PC-3 (cell line): ENCODE measurements at regions not wholly inside any gene's neighbourhood (a gene's known extent, or its start where the extent isn't known, plus 50 kb on each side); places are given as distances from the start of the nearest gene placed in this dataset.

Experiments
- ATAC-seq: fragments of 200-7000 bp; cut with Tn5 transposase; 2 replicates; pipeline ENCODE4 v1.9.1; 2020; ENCODE audit warnings: mild to moderate bottlenecking, moderate library complexity
- BruUV-seq: library from RNA; stranded (reverse); fragments of 400-500 nt; replicated peaks from 2 replicates; lab custom pipeline; 2021; lab: Mats Ljungman, UMichigan
- CTCF ChIA-PET: fragments of 300-600 bp; sonication (Branson Sonifier 250); formaldehyde crosslinking; loops from one replicate; lab custom pipeline; 2022; ENCODE audit warnings: antibody characterized with exemption; lab: Charles Lee
- POLR2A ChIA-PET: fragments of 300-600 bp; sonication (Branson Sonifier 250); formaldehyde crosslinking; loops from one replicate; lab custom pipeline; 2022; ENCODE audit warnings: antibody characterized with exemption; ENCODE audit not compliant: unreplicated experiment; lab: Charles Lee
- DNase-seq: peaks from one replicate; pipeline ENCODE4 v3.0.0-alpha.2; 2015
- H2AFZ ChIP-seq: fragments of 300-600 bp; sonication (generic); 2 replicates; pipeline ENCODE4 v1.6.0; 2016; ENCODE audit warnings: antibody characterized with exemption, low read length
- H3F3A ChIP-seq: fragments of 300-600 bp; sonication (generic); one replicate; pipeline ENCODE4 v1.6.0; 2017; ENCODE audit warnings: antibody characterized with exemption, low read length, control low read depth, mild to moderate bottlenecking; ENCODE audit not compliant: unreplicated experiment
- H3K27ac ChIP-seq: fragments of 300-600 bp; sonication (generic); 2 replicates; pipeline ENCODE4 v1.5.1; 2016; ENCODE audit warnings: mild to moderate bottlenecking, low read length
- H3K27me3 ChIP-seq: fragments of 300-600 bp; sonication (generic); 2 replicates; pipeline ENCODE4 v1.6.1; 2016; ENCODE audit warnings: low read length, mixed read lengths
- H3K36me3 ChIP-seq: fragments of 300-600 bp; sonication (generic); 2 replicates; pipeline ENCODE4 v1.6.1; 2016; ENCODE audit warnings: low read depth, mixed run types, low read length, mixed read lengths
- H3K4me1 ChIP-seq: fragments of 300-600 bp; sonication (generic); 2 replicates; pipeline ENCODE4 v1.5.1; 2016; ENCODE audit warnings: low read length; ENCODE audit not compliant: insufficient read depth
- H3K4me2 ChIP-seq: fragments of 300-600 bp; sonication (generic); 2 replicates; pipeline ENCODE4 v1.6.0; 2016; ENCODE audit warnings: low read length
- H3K4me3 ChIP-seq: fragments of 300-600 bp; sonication (generic); 2 replicates; pipeline ENCODE4 v1.5.1; 2016; ENCODE audit warnings: mild to moderate bottlenecking, low read length, mixed read lengths
- H3K79me2 ChIP-seq: fragments of 300-600 bp; sonication (generic); 2 replicates; pipeline ENCODE4 v1.6.1; 2017; ENCODE audit warnings: low read length, mixed read lengths
- H3K9ac ChIP-seq: fragments of 300-600 bp; sonication (generic); 2 replicates; pipeline ENCODE4 v1.6.0; 2016; ENCODE audit warnings: mild to moderate bottlenecking, low read length
- H3K9me2 ChIP-seq: fragments of 300-600 bp; sonication (generic); replicated peaks from 2 replicates; pipeline ENCODE4 v1.6.1; 2016; ENCODE audit warnings: mixed run types, low read length, mixed read lengths
- H3K9me3 ChIP-seq: fragments of 300-600 bp; sonication (generic); 2 replicates; pipeline ENCODE4 v1.6.1; 2016; ENCODE audit warnings: low read length, mixed read lengths
- H4K20me1 ChIP-seq: fragments of 300-600 bp; sonication (generic); 2 replicates; pipeline ENCODE4 v1.6.1; 2016; ENCODE audit warnings: low read length, mixed read lengths
- CTCF ChIP-seq: fragments of 300-600 bp; sonication (generic); conservative IDR thresholded peaks from 2 replicates; pipeline ENCODE4 v1.5.1; 2017; ENCODE audit warnings: antibody characterized with exemption, low read depth, mild to moderate bottlenecking, low read length
- EZH2 ChIP-seq: fragments of 300-600 bp; sonication (generic); IDR thresholded peaks from one replicate; pipeline ENCODE4 v1.6.1; 2017; ENCODE audit warnings: antibody characterized with exemption, mild to moderate bottlenecking, low read length; ENCODE audit not compliant: unreplicated experiment
- EZH2phosphoT487 ChIP-seq: fragments of 300-600 bp; sonication (generic); IDR thresholded peaks from 2 replicates; pipeline ENCODE4 v1.6.1; 2018; ENCODE audit warnings: mild to moderate bottlenecking, antibody characterized with exemption, low read length, borderline replicate concordance
- intact Hi-C: fragments of 100-400 bp; cut with micrococcal nuclease; formaldehyde crosslinking; loops from 2 replicates; pipeline ENCODE4 v1.9.0; 2023

DNA sequence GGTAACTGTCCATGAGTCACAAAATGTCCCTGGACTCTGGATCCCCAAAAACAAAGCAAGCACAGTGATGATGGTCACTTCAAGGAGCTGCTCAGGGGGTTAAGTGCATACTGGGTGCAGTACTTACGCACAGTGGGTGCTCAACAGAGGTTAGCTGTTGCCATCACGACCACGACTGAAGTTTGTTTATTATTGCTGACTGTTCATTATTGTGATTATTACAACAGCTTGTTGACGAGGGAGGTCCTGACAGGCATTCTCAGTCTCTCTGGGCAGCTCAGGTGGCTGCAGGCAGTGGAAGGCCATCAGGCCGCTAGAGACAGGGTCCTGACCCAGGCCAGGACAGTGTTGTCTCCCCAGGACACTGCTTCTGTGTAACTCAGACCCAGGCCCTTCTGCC lies 418.8 kb downstream of the SHANK2 start:
- CTCF ChIA-PET, result no interaction called here

GRCh38 chr11:70834277-70834940 lies 418.0 kb downstream of the SHANK2 start:
- Histone ChIP-seq H2AFZ (no peak overlapping the region), H3K4me1 (no peaks in the 10 kb centered on the region), H3F3A (no peaks in the 10 kb centered on the region), H3K27ac (no peak overlapping the region), H3K27me3 (no peaks in the 10 kb centered on the region), H3K4me2 (no peak overlapping the region), H3K9me2 (no peaks in the 10 kb centered on the region), H4K20me1 (no peaks in the 10 kb centered on the region), H3K36me3 (no peaks in the 10 kb centered on the region), H3K9ac (no peak overlapping the region), H3K4me3 (no peak overlapping the region), H3K9me3 (no peaks in the 10 kb centered on the region), H3K79me2 (no peaks in the 10 kb centered on the region)
- CTCF ChIA-PET, result no interaction called here
- no peak for DNase-seq
- no TSS peak for BruUV-seq
- no peak for ATAC-seq
- POLR2A ChIA-PET, result no interaction called here
- TF ChIP-seq CTCF (no peak), EZH2 (no peak), EZH2phosphoT487 (no peak)
- intact Hi-C loops, result no loop called here

More for the DNA sequence above, 418.8 kb downstream of the SHANK2 start:
- no peaks in the 10 kb centered on the region for H4K20me1 ChIP-seq
- H3F3A ChIP-seq, result no peaks in the 10 kb centered on the region
- intact Hi-C loops, result no loop called here
- H2AFZ ChIP-seq, result no peak overlapping the region
- no TSS peak for BruUV-seq
- no peaks in the 10 kb centered on the region for H3K9me2 ChIP-seq
- TF ChIP-seq EZH2 (no peak), EZH2phosphoT487 (no peak), CTCF (no peak)
- H3K27ac ChIP-seq, result no peak overlapping the region
- H3K4me2 ChIP-seq, result no peak overlapping the region
- DNase-seq (no peak), ATAC-seq (no peak)
- no peak overlapping the region for H3K4me3 ChIP-seq
- POLR2A ChIA-PET, result no interaction called here
- no peaks in the 10 kb centered on the region for H3K4me1 ChIP-seq
- no peaks in the 10 kb centered on the region for H3K36me3 ChIP-seq
- no peaks in the 10 kb centered on the region for H3K79me2 ChIP-seq
- H3K9ac ChIP-seq, result no peak overlapping the region
- H3K9me3 ChIP-seq, result no peaks in the 10 kb centered on the region
- H3K27me3 ChIP-seq, result no peaks in the 10 kb centered on the region

GRCh38 chr11:70834984-70835560 lies 417.3 kb downstream of the SHANK2 start:
- Histone ChIP-seq H3K4me1 (no peaks in the 10 kb centered on the region), H3K9me2 (no peaks in the 10 kb centered on the region), H3K9me3 (no peaks in the 10 kb centered on the region), H3K4me2 (no peak overlapping the region), H2AFZ (no peak overlapping the region), H3F3A (no peaks in the 10 kb centered on the region), H3K36me3 (no peaks in the 10 kb centered on the region), H3K27ac (no peak overlapping the region), H3K79me2 (no peaks in the 10 kb centered on the region), H3K27me3 (no peaks in the 10 kb centered on the region), H3K4me3 (no peak overlapping the region), H4K20me1 (no peaks in the 10 kb centered on the region), H3K9ac (no peak overlapping the region)
- TF ChIP-seq CTCF, result no peak
- TF ChIP-seq EZH2phosphoT487, result no peak
- no peak for TF ChIP-seq EZH2
- intact Hi-C loops, result no loop called here
- no peak for DNase-seq
- no peak for ATAC-seq
- POLR2A ChIA-PET, result no interaction called here
- CTCF ChIA-PET, result no interaction called here
- no TSS peak for BruUV-seq
